ENCODE measurements at regions not wholly inside any gene's neighbourhood (a gene's known extent, or its start where the extent isn't known, plus 50 kb on each side); places are given as distances from the start of the nearest gene placed in this dataset.
A peak's percentile ranks its signal among the peaks of the same experiment; 100 is the strongest.
"Not testable (repeated sequence)": the region's sequence is repeated elsewhere in the genome, so short reads cannot be mapped to it uniquely, and the experiment has no call there.

DNA sequence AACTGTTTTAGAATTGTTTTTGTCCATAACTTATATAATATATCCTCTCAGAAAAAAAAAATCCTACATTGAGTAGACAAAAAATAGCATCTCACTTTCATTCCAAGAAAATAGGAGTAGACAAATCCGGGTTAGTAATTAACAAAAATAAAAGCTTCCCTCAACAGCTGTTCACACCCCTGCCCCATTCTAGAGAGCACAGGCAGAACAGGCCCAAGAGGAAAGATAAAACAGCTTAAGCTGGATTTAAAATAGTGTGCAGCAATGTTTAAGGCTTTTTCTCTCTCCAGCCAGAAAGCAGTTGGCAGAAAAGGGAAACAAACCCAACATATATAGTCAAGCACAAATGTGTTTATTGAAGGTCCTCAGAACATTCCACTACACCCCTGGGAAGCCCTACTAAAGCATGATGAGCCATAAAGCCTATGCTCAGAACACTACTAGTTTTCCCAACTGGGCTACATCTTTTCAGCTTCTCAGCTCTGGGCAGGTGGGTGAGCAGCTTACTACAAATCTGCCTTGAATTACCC is 189.9 kb downstream of the MTERF1 start:
- H3K27ac ChIP-seq (ENCODE audit: low read depth), result no peak overlapping the region
- no peaks in the 10 kb centered on the region for H3K36me3 ChIP-seq (ENCODE audit: insufficient read depth)
- 22% methylated on average over 1 of the region's 1 CpG for WGBS
- DNase-seq (ENCODE audit: extremely low spot score), result no peak
- no peak overlapping the region for H3K4me3 ChIP-seq (ENCODE audit: low read depth, low read length)
- no peaks in the 10 kb centered on the region for H3K4me1 ChIP-seq (ENCODE audit: insufficient read depth)

DNA sequence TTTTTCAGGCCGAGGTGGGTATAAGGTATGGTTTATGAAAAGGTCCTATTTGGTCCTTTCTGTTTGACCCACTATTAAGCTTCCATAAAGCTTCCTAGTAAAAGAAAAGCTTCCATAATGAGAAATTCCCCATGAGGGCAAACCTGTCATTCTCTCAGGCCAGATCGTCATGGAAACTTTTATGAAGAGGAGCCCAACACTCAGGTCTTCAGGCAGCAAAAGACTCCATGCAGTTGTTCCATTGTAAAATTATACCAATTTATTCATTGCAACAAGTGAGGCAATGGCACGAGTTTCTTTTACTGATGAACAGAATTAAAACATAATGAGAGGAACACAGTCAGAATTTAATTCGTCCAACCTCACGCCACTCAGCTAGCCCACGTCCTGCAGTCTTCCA is 188.6 kb downstream of the MTERF1 start:
- 96% methylated on average over 6 of the region's 6 CpGs for WGBS
- no peak for DNase-seq (ENCODE audit: extremely low spot score)
- Histone ChIP-seq H3K27ac (ENCODE audit: low read depth) (no peak overlapping the region), H3K4me1 (ENCODE audit: insufficient read depth) (no peaks in the 10 kb centered on the region), H3K36me3 (ENCODE audit: insufficient read depth) (no peaks in the 10 kb centered on the region), H3K4me3 (ENCODE audit: low read depth, low read length) (no peak overlapping the region)

DNA sequence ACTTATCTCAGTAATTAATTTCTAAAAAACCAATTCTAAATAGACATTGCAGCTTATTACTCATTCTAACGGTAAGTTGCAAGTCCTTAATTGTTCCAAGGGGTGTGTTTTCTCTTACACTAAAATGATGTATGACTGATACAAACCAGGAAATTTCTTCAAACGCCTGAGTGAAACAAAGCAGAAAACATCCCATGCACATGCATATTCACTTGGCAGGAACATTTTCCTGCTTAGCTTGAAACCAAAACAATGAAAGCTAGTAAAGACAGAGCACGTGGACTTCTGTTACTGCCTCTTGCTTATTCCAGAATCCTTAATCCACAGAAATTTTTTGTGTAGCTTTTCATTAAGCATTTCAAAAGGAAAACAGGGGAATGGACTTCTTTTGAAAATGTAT is 187.7 kb downstream of the MTERF1 start:
- DNase-seq (ENCODE audit: extremely low spot score), result peak; percentile 39
- H3K36me3 ChIP-seq (ENCODE audit: insufficient read depth), result no peaks in the 10 kb centered on the region
- no peak overlapping the region for H3K4me3 ChIP-seq (ENCODE audit: low read depth, low read length)
- H3K27ac ChIP-seq (ENCODE audit: low read depth), result no peak overlapping the region
- 8% methylated on average over 3 of the region's 3 CpGs for WGBS
- H3K4me1 ChIP-seq (ENCODE audit: insufficient read depth), result no peaks in the 10 kb centered on the region

DNA sequence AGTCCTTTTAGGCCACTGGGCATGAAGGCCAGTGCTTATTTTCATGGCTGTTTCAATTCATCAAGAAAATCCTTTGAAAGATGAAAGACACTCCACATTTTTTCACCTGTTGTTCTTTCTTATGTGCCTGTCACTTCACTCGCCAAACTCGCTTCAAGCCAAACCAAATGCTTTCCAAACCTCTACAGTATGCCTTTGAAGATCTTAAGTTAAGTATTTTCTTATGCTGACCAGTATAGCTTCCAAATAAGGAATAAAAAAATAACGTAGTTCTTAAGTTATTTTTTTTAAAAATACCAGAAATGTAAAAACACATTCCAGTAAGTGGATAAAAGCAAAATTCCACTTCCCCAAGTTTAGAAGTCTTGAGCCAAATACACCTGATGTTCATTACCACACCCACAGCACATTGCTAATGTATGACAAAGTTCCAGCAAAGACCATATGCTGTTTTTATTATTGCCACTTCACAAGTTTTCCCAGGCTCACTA is 186.1 kb downstream of the MTERF1 start:
- DNase-seq (ENCODE audit: extremely low spot score), result no peak
- Histone ChIP-seq H3K4me3 (ENCODE audit: low read depth, low read length) (no peak overlapping the region), H3K4me1 (ENCODE audit: insufficient read depth) (no peaks in the 10 kb centered on the region), H3K27ac (ENCODE audit: low read depth) (no peak overlapping the region), H3K36me3 (ENCODE audit: insufficient read depth) (no peaks in the 10 kb centered on the region)
- WGBS, result 66% methylated on average over 3 of the region's 3 CpGs

DNA sequence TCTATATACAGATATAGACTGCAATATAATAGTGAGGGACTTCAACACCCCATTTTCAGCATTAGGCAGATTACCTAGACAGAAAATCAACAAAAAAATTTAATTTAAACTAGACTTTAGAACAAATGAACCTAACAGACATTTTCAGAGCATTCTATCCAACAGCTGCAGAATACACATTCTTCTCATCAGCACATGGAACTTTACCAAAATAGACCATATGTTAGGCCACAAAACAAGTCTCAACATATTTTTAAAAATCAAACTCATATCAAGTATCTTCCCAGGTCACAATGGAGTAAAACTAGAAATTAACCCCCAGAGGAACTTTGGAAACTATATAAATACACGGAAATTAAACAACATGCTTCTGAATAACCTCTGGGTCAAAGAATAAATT is 169.6 kb downstream of the MTERF1 start:
- Histone ChIP-seq H3K4me1 (ENCODE audit: insufficient read depth) (no peaks in the 10 kb centered on the region), H3K27ac (ENCODE audit: low read depth) (no peak overlapping the region), H3K4me3 (ENCODE audit: low read depth, low read length) (no peak overlapping the region), H3K36me3 (ENCODE audit: insufficient read depth) (no peaks in the 10 kb centered on the region)
- 63% methylated on average over 1 of the region's 1 CpG for WGBS
- no peak for DNase-seq (ENCODE audit: extremely low spot score)

DNA sequence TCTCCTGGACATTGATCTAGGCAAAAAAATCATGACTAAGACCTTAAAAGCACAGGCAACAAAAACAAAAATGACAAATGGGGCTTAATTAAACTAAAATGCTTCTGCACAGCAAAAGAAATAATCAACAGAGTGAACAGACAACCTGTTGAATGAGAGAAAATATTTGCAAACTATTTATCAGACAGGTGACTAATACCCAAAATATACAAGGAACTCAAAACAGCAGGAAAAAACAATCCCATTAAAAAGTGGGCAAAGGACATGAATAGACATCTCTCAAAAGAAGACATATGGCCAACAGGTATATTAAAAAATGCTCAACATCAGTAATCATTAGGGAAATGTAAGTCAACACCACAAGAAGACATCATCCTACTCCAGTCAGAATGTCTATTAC is 166.8 kb downstream of the MTERF1 start:
- Histone ChIP-seq H3K4me1 (ENCODE audit: insufficient read depth) (no peaks in the 10 kb centered on the region), H3K27ac (ENCODE audit: low read depth) (no peak overlapping the region), H3K4me3 (ENCODE audit: low read depth, low read length) (no peak overlapping the region), H3K36me3 (ENCODE audit: insufficient read depth) (no peaks in the 10 kb centered on the region)
- DNase-seq (ENCODE audit: extremely low spot score), result no peak

DNA sequence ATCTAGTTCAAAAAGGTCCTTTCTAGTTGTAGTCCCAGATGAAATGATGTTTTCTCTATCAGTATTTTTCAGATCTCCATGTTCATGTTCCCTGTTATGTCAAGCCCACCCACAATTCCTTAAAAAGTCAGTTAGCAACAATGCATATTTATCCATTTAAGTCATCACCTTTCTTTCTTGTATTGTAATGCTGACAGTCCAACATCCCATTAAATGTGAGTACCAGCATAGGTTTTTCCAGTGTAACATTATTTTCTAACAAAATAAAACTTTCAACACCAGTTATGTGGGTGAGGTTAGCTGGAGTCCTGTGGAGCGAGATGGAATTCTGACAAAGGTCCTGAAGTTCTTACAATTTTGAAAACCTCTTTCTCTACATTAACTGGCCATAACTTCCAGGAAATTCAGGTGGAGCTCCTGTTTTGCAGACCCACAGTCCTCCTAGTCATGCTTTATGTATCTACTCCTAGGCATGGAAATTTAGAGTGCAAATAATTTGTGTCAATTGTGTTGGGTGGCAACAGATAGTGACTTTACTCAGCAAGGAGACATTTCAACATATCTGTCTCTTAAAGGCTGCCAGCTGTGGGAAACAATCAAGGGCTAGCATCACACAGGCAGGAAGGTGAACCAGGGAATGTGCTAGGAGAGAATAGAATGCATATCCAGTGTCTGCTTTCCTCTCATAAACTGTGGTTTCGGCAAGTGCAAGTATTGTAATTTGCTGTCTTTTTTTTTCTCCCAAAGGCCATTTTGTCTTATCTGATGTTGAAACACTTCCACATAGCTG is 162.6 kb downstream of the MTERF1 start:
- Histone ChIP-seq H3K4me3 (ENCODE audit: low read depth, low read length) (no peak overlapping the region), H3K36me3 (ENCODE audit: insufficient read depth) (no peaks in the 10 kb centered on the region), H3K4me1 (ENCODE audit: insufficient read depth) (no peaks in the 10 kb centered on the region), H3K27ac (ENCODE audit: low read depth) (no peak overlapping the region)
- 95% methylated on average over 2 of the region's 2 CpGs for WGBS
- DNase-seq (ENCODE audit: extremely low spot score), result no peak

DNA sequence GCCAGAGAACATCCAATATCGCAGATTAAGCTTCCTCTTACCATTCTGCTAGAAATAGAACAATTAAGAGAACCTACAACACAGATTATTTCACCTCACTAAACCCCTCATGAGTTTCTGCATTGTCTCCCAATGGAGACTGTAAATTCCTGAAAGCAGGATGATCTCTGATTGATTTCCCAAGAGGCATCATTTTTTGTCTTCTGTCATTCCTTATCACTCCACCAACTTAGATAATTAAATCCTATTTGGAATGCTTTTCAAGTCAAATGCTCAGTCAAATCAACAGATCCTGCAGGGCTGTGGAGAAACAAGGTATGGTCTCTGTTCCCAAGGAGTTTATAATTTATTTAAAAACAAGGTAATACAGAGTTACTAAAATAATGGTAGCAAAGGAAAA is 161.5 kb downstream of the MTERF1 start:
- DNase-seq (ENCODE audit: extremely low spot score), result no peak
- Histone ChIP-seq H3K4me3 (ENCODE audit: low read depth, low read length) (no peak overlapping the region), H3K4me1 (ENCODE audit: insufficient read depth) (no peaks in the 10 kb centered on the region), H3K36me3 (ENCODE audit: insufficient read depth) (no peaks in the 10 kb centered on the region), H3K27ac (ENCODE audit: low read depth) (no peak overlapping the region)
- 90% methylated on average over 1 of the region's 1 CpG for WGBS

DNA sequence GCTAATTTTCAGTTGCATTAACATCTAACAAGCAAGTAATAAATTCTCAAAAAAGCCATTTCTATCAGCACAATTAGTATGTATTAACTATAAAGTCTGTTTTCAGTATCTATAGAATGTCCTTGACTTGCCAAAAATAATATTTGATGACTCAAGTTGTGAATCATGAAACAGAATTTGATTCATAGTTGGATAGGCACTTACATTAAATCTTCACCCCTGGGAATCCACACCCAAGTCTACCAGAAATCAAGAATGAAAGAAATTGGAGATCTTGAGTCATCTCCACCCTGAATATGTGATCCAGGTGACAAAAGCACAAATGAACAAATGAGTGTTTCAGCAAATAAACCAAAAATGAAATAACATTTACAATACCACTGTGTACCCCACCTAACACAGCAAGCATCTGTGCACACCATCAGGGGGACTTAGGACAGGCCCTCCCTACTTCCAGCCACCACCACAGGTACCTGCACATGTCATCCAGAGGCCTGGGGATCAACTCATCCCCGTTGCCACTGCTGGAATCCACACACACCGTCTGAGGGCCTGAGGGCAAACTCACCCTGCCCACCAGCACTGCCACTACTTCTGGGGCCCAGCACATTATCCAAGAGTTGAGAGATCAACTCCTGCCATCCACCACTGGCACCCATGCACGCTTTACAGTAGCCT is 160.1 kb downstream of the MTERF1 start:
- Histone ChIP-seq H3K4me3 (ENCODE audit: low read depth, low read length) (no peak overlapping the region), H3K4me1 (ENCODE audit: insufficient read depth) (no peaks in the 10 kb centered on the region), H3K36me3 (ENCODE audit: insufficient read depth) (no peaks in the 10 kb centered on the region), H3K27ac (ENCODE audit: low read depth) (no peak overlapping the region)
- no peak for DNase-seq (ENCODE audit: extremely low spot score)
- WGBS, result 93% methylated on average over 3 of the region's 3 CpGs

DNA sequence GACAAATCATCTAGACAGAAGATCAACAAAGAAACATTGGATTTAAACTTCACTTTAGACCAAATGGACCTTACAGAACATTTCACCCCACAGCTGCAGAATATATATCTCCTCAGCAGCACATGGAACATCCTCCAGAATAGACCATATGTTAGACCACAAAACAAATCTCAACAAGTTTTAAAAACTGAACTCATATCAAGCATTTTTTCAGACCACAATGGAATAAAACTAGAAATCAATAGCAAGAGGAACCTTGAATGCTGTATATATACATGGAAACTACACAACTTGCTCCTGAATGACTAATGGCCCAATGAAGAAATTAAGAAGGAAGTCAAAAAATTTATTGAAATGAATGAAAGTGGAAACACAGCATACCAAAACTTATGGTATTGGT is 157.7 kb downstream of the MTERF1 start:
- no peak for DNase-seq (ENCODE audit: extremely low spot score)
- Histone ChIP-seq H3K4me3 (ENCODE audit: low read depth, low read length) (no peak overlapping the region), H3K4me1 (ENCODE audit: insufficient read depth) (no peaks in the 10 kb centered on the region), H3K36me3 (ENCODE audit: insufficient read depth) (no peaks in the 10 kb centered on the region), H3K27ac (ENCODE audit: low read depth) (no peak overlapping the region)

DNA sequence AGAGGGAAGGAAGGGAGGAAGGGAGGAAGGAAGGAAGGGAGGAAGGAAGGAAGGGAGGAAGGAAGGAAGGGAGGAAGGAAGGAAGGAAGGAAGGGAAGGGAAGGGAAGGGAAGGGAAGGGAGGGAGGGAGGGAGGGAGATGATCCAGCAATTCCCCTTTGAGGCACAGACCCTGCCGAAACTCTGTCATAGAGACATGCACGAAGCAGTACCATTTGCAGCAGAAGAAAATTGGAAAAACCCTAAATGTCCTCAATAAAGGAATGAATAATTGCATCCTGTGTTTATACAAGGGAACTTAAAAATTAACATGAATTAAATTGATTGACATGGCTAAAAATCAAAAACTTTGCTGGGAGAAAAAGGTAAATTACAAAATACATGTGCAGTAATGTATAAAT is 151.5 kb downstream of the MTERF1 start:
- DNase-seq (ENCODE audit: extremely low spot score); H3K36me3 ChIP-seq (ENCODE audit: insufficient read depth); H3K4me1 ChIP-seq (ENCODE audit: insufficient read depth); H3K4me3 ChIP-seq (ENCODE audit: low read depth, low read length); H3K27ac ChIP-seq (ENCODE audit: low read depth): not testable (repeated sequence)
- 96% methylated on average over 2 of the region's 2 CpGs for WGBS

DNA sequence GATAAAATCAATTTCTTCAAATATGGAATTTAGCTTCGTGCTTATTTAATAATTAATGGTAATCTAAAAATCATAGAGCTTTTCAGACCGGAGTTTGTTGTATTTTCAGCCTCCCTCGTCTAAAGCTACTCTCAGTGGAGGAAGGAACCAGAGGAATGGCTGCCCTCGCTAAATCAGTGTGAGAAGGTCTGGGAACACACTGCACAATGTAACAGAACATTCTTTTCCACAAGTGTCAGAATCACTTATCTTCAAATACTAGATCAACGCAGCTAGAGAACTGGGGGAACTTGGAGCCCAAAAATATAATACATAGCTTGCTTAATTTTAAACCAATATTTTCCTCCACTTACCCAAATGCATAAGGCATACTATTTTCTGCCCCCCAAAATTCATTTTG is 148.5 kb downstream of the MTERF1 start:
- 66% methylated on average over 5 of the region's 5 CpGs for WGBS
- DNase-seq (ENCODE audit: extremely low spot score), result no peak
- Histone ChIP-seq H3K4me3 (ENCODE audit: low read depth, low read length) (no peak overlapping the region), H3K27ac (ENCODE audit: low read depth) (no peak overlapping the region), H3K36me3 (ENCODE audit: insufficient read depth) (no peaks in the 10 kb centered on the region), H3K4me1 (ENCODE audit: insufficient read depth) (no peaks in the 10 kb centered on the region)

DNA sequence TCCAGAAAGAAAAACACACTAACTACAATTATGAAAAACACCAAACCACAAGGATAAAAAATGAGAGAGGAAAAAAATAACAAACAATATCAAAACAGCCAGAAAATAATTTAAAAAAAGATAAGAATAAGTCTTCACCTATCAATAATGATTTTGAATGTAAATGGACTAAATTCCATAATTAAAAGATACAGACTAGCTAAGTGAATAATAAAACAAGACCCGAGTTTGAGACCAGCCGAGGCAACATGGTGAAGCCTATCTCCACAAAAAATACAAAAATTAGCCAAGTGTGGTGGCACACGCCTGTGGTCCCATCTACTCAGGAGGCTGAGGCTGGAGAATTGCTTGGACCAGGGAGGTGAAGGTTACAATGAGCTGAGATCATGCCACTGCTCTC is 131.1 kb downstream of the MTERF1 start:
- Histone ChIP-seq H3K4me1 (ENCODE audit: insufficient read depth) (no peaks in the 10 kb centered on the region), H3K27ac (ENCODE audit: low read depth) (no peak overlapping the region), H3K36me3 (ENCODE audit: insufficient read depth) (no peaks in the 10 kb centered on the region), H3K4me3 (ENCODE audit: low read depth, low read length) (no peak overlapping the region)
- no peak for DNase-seq (ENCODE audit: extremely low spot score)
- 96% methylated on average over 3 of the region's 3 CpGs for WGBS

DNA sequence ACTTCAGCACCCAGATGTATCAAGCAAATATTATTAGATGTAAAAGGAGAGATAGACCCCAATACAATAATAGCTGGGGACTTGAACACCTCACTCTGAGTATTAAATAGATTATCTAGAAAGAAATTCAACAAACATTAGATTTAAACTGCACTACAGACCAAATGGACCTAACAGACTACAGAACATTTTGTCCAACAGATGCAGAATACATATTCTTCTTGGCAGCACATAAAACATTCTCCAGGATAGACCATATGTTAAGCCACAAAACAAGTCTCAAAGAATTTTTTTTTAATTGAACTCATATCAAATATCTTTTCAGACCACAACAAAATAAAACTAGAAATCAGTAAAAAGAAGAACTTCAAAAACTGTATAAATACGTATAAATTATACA is 130.4 kb downstream of the MTERF1 start:
- Histone ChIP-seq H3K27ac (ENCODE audit: low read depth) (no peak overlapping the region), H3K36me3 (ENCODE audit: insufficient read depth) (no peaks in the 10 kb centered on the region), H3K4me3 (ENCODE audit: low read depth, low read length) (no peak overlapping the region), H3K4me1 (ENCODE audit: insufficient read depth) (no peaks in the 10 kb centered on the region)
- DNase-seq (ENCODE audit: extremely low spot score), result no peak
- 96% methylated on average over 1 of the region's 1 CpG for WGBS
